Uterus (tissue), 2 donors: ENCODE measurements at regions not wholly inside any gene's neighbourhood (a gene's known extent, or its start where the extent isn't known, plus 50 kb on each side); places are given as distances from the start of the nearest gene placed in this dataset.

Source experiments
- POLR2A ChIP-seq, 2 donors: fragments of 450-650 bp; IDR thresholded peaks; one replicate each; pipeline ENCODE4 v1.6.1; 2016; ENCODE audit warnings: antibody characterized with exemption in 2 of 2, mild to moderate bottlenecking in 1 of 2, moderate library complexity in 1 of 2
- TF ChIP-seq, protein P1 (sequence below), 4 experiments: fragments of 200-600 bp in 2 of 4; fragments of 450-650 bp in 2 of 4; sonication (generic) in 2 of 4; IDR thresholded peaks; one replicate each; pipeline ENCODE4 v1.5.1; 2016 to 2019; ENCODE audit warnings: antibody characterized with exemption in 4 of 4, mild to moderate bottlenecking in 2 of 4, moderate library complexity in 1 of 4

GRCh38 chr2:154549869-154550268, 148.6 kb upstream of the KCNJ3 start:
- TF ChIP-seq, protein P1, sequence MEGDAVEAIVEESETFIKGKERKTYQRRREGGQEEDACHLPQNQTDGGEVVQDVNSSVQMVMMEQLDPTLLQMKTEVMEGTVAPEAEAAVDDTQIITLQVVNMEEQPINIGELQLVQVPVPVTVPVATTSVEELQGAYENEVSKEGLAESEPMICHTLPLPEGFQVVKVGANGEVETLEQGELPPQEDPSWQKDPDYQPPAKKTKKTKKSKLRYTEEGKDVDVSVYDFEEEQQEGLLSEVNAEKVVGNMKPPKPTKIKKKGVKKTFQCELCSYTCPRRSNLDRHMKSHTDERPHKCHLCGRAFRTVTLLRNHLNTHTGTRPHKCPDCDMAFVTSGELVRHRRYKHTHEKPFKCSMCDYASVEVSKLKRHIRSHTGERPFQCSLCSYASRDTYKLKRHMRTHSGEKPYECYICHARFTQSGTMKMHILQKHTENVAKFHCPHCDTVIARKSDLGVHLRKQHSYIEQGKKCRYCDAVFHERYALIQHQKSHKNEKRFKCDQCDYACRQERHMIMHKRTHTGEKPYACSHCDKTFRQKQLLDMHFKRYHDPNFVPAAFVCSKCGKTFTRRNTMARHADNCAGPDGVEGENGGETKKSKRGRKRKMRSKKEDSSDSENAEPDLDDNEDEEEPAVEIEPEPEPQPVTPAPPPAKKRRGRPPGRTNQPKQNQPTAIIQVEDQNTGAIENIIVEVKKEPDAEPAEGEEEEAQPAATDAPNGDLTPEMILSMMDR (IDR thresholded peaks at IDR 0.05): no peak
- no peak for TF ChIP-seq POLR2A (IDR thresholded peaks at IDR 0.05)
